HG02588 (cell line): ENCODE measurements at regions not wholly inside any gene's neighbourhood (a gene's known extent, or its start where the extent isn't known, plus 50 kb on each side); places are given as distances from the start of the nearest gene placed in this dataset.
A peak's percentile ranks its signal among the peaks of the same experiment; 100 is the strongest.

Source experiments
- ATAC-seq: cut with Tn5 transposase; IDR thresholded peaks from one replicate; pipeline ENCODE4 v1.9.1; 2021; ENCODE audit warnings: mild to moderate bottlenecking, moderate library complexity; ENCODE audit not compliant: unreplicated experiment

DNA sequence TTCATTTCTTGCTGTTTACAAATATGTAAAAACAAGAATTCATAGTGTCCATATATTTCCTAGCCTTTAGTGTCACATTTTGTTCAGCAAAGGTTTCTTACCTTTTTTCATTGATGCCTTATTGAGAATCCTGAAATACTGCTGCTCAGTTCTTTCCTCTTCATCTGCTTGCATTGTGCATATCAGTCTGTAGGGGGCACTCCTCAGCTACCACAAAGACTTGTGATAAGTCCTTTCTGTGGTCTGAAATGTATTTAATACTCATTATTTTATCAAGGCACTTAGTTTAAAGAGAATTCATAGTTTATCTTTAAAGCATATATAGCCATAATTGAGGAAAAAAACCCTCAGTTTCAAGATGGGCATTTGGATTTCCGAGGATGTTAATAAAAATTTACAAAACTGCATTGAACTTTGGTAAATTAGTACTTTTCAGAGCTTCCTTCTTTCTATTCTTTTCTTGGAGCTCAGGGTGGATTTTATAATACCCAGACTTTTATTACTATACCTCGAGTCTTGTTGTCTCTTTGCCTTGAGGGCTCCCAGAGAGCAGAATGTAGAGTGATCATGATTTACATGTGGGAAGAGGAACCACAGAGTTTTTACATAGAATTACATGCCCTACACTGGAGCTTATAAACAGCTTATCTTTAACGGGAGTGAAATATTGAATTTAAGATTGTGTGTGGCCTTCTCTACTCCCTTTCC lies 570.1 kb downstream of the PLCL1 start:
- no peak for ATAC-seq

DNA sequence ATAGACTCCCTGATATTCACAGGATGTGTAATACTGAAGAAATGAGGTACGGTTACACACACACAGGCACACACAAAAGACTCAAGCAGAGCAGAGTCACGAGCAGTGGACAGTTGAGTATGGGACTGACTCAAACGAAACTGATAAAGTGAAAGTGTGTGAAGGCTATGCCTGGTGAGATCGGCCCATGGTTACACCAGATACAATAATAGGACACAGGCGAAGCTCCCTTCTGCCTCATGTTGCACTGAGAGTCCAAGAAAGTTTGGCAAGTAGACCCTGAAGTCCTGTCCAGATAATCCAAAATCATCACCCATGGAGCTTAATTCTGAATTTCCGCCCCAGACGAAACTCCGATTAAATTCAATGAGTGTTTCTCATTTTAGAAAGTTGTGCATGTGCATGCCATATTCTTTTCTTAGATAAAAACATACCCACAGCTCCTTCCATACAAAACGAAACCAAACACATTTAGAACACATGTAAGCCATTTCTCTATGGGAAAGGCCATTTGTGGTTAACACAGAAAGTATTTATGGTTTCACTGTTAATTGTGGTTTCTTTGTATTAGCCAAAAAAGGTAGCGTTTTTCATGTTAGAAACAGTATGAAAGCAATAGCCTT lies 567.6 kb downstream of the PLCL1 start:
- peak; percentile 92 for ATAC-seq

DNA sequence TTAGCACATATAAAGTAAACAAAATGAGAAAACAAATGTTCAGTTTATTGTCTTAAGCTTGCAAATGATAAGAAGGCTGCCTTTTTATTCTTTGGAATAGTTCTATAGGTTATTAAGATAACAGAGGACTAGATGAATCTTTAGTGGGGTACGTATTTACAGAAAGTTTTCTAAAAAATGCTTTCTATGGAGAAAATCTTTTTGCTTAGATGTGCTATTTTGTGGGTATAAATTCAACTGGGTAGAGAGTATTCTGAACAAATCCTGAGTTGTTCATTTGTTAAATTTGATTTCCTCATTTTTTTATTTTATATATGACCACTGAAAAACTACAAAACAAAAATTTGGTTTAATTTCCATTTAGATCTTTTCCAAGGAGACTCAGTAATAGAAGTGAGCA lies 566.9 kb downstream of the PLCL1 start:
- ATAC-seq, result no peak

DNA sequence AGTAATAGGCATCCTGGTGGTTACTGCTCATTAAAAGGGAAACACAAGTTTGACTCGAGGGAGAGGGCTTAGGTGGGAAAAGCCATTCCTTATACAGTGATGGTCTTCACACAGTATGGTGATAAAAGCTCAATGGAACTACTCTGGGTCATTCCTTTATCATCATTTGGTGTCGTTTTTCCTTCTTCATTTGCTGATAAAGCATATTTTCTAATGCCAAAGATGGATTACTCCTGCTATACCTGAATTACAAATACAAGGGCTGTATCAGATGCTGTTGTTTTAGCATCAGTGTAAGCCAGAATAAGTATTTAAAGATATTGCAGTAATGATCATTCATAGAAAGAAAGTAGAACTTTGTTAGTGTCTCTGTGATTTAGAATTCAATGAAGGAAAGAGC lies 563.7 kb downstream of the PLCL1 start:
- no peak for ATAC-seq

DNA sequence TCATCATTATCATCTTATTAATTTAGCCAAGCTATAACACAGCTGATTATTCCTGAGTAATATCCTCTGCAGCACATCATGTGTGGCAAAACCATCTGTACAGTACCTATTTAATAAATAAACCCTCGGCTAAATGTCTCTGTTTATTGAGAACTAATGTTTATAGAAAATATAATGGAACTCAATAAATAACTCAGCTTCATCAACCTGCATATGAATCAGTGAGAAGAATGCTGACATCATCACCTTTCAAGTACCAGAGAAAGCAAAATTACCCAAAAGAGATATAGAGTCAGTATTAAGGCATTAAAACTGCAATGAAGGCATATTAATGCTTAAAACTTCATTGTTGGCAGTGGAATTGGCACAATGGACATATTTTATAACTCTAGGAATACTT lies 558.3 kb downstream of the PLCL1 start:
- no peak for ATAC-seq

DNA sequence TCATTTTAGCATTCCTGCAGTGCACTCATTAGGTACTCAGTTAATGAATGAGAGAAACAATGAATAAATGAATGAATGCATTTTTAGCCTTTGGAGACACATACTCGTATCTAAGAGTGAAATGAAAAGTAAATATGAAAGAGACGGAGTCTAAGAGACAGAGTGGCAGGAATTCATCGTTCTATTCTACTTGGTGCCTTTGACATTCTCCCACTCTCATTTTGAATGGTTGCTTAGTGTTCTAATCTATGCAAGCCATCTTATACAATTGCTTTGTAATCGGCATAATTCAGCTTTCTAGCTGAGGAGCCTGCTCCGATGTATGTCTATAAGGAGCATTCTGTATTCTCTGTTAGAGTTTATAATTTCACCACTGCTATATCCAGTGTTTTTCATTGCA lies 554.9 kb downstream of the PLCL1 start:
- no peak for ATAC-seq

DNA sequence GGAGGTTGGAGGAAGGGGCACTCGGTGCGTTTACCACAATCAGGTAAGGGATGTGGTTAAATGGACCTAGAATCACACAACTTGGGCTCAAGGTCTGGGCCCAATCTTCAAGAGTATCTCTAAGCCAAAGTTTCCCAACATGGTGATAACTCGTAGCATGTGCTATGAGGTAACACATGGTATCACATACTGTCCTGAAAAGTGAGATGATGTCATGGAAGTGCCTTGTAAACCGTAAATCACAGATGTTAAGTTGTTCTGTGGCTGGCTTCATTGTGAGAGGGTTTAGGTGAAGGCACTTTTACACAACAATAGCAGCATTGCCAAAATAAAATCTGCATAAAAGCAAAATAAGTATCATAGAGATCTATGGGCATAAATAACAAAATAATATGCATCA lies 551.8 kb downstream of the PLCL1 start:
- ATAC-seq, result no peak

DNA sequence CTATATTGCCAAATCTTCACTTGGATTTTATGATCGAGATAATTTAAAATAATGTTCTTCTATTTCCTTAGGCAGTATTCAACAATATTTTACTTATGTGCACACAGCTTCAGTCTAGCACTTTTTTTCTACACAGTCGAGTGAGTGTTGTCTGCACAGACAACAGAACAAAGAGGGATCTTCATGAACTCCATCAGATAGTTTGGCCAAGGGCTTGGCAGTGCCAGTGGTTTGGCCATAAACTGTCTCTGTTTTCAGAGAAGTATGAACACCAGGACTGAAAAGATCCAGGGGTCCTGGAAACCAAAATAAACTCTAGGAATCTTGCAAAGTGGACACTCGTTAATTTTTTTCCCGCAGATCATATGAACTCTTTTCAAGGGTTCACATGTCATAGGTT lies 547.3 kb downstream of the PLCL1 start:
- no peak for ATAC-seq

DNA sequence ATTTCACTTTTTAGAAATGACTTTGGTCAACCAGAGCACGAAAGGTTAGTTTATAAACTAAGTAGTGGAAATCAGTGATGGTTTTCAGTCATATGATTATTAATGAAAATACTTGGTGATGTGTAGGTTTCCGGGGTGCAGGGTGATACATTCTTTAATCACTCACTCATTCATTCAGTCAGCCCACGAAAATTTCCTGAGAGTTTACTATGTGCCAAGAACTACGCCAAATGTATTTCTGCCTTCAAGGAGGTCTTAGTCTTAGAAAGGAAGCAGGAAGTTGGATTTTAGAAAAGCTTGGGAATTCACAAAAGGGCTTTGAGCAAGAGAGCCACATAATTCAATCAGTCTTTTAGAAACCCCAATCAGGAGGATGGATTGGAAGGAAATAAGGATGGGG lies 543.6 kb downstream of the PLCL1 start:
- ATAC-seq, result no peak

DNA sequence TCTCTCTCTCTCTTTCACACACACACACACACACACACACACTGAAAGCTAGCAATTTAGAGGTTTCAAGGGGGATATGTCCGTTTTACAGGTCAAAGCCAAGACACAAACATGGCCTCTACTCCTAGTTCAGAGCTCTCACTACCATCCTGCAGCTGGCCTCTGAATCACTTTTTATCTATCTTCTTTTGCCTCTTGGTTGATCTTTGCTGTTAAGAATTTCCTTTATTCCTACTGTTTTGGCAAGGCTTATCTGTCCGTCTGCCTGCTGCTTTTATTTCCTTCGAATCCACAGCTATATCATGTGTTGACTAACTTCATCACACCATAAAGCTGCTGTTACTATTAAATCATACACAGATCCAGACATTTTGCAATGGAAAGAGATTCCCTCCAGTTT lies 543.0 kb downstream of the PLCL1 start:
- no peak for ATAC-seq

DNA sequence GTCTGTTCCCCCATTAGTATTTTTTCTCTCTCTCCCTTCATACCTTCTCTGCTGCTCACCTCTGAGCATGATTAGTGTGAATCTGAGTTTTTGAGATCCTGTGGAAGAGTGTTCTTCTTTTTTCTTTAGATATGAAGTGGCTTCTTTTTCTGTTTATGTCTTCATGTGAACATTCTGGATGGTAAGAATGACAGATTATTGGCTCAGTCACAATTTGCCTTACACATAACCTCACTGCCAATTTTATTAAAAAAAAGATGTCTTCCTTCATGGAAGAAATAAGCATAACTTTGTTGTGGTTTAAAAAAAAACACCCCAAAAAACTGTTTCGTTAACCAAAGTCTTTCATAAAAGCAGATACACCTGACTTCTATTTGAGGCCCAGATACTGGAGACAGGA lies 539.1 kb downstream of the PLCL1 start:
- ATAC-seq, result no peak

DNA sequence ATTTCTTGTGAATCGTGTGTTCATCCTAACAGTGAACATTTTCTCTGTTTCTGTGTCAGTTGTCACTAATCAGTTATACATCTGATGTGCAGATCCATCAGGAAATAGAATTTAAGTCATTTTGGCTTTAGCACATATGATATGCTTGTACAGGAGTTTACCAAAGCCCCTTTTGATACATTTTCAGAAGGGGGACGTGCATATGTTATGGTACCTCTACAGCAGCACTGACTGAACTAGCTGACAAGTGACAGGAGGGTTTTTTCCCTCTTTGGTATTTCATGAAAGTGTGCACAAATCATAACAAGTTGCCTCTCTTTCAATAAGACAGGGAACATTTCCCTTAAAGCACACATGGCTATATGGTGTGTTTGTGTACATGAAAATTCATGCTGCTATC lies 536.5 kb downstream of the PLCL1 start:
- ATAC-seq, result no peak

DNA sequence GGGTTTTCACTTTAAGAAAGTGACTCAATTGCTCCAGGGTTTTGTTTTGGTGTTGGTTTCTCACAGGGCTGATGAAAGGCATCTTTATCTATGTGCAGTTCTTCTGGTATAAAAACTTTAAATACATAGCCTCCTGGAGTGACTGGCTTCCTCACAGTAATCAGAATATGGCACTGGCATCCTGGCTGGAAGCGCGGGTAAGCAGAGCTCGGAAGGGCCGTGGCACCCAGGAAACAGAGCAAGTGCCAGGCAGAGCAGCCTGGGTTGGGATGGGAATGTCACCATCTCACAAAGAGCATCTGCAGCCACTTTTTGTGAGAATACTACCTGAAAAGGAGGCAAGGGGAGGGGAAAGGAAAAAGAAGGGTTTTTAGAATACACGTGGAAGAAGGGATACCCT lies 534.7 kb downstream of the PLCL1 start:
- no peak for ATAC-seq

DNA sequence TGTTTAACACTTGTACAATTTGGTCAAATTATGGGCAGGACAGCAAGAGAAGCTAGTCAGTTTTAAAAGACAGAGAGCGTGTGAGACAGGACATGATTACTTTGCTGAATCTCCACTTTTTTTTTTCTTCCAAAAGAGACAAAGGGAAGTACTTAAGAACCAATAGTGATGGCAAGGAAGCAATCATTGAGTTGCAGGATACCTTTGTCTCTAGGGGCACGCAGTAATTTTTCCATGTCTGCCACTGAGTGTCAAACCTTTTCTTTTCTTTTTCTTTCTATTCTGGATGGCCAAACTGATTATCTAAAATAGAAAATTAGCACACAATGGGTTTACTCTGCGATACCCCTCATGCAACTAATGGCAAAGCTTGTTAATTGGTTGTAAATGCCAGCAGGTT lies 533.0 kb downstream of the PLCL1 start:
- no peak for ATAC-seq

DNA sequence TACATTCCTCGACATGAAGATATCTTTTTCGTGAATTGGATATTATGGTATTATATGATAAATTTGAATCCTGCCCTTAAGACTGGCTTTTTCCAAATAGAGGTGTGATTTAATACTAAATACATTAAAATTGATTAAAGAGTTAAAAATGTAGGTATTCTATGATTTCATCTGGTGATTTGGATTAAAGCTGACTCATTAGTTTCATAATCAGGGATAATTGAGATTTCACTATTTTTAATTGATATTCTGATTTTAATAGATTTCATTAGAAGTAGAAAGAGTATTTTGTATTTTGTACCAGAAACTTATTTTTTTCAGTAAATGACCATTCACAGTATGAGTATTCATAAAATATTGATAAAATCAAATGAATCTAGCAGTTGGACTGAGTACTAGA lies 524.1 kb downstream of the PLCL1 start:
- ATAC-seq, result no peak

DNA sequence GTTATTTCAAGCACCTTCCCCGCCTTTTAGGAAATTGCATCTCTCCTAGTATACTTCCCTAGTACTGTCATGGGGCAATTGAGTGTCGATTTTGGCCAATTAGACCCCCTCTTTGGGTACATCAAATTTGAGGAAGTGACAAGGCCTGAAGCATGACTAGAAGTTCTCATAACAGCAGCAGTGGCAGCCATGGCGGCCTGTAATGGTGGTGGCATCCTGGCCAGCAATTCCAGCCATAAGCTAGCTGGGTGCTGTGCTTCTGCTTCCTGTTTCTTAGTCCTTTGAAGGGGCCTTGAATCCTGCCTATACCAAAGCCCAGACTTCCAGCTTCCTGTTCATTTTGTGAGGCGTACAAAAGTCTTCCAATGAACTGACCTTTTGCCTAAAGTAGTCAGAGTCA lies 523.1 kb downstream of the PLCL1 start:
- no peak for ATAC-seq

DNA sequence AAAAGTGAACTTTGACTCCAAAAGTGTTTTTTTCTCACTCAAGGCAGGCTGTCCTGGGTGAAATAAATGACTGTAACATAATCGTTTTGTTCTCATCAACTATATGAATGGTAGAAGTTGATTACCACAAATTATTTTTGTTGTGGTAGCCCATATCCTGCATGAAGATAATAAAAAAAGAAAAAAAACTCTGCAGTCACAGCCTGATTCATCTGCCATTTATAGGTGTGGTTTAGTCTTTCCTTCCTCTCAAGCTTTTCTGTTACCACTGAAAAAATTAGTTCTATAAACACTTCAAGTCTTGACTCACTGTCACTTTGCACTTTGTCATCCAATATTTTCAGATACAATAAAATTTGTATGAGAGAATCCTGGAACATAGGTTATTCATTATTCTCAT lies 522.0 kb downstream of the PLCL1 start:
- no peak for ATAC-seq

DNA sequence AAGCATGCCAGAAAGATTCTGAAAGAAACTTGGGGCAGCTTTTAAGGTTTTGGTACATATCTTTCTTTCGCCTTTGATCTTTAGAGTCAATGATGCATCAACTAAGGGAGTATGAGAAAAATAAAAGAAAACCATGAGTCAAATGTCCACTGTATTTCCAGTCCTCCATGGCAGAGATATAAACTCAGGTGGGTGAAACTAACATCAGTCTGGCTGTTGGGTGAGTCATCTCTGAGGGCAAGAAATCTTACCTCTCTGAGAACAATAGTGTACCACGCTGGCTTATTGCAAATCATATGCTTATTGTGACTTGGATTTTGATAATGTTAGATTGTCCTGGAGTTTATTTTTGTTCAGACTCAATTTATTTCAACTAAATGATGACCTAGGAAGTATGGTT lies 521.0 kb downstream of the PLCL1 start:
- ATAC-seq, result no peak

DNA sequence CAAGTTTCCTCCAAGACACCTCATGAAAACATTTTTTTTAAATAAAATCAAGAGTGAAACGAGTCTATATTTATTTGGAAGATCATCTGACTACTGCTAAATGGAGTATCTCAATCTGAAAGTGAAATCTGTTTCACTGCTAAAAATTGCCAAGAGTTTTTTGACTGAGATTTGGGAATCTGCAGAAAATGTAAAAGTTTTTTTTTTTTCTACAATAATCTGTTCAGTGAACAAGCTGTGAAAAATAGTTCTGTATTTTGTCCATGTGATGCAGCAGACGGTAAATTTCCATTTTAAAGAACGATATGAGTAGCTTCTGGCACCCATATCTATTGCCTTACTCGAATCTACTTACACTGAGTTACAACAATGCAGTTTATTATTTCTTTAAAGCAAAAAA lies 519.7 kb downstream of the PLCL1 start:
- ATAC-seq, result no peak

DNA sequence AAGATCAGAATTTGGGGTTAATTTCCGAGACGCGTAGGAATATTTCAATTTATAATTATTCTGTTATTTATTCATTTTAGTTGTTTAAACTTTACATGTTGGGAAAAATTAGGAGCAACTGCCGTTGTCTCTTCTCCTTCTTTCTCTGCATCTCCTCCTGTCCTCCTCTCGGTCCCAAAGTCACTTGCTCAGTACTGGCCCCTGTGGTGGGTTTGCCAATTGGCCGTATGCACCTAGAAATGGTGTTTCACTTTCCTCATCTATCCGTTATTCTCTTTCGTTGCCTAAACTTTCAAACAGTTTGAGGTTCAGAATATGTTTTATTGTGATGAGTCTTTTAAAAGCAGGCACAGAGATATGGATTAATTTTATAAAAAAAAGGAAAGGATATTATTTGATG lies 517.9 kb downstream of the PLCL1 start:
- no peak for ATAC-seq

DNA sequence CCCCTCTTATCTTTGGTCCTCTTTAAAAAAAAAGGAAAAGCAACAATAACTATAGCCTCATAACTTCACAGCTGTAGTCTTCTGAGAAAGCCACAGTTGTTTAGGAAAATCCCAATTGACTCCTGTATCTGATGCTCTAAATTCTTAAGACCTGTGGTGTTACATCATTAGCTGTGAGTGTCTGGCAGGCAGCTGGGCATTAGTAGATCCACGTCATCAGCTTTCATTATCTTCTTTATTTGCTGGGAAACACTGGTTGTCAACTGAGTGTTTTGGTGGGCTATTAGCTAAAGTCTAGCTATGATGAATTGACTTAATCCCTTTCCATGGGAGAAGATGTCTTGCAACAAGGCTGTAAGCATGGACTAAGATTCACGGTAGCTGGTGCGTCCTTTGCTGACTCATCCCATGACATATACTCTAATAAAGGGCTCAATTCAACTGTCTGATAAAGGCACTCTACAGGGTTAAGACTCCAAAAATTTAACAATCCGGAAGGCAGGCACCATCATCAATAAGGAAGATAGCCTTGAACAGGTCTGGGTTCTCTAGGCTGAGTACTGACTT lies 517.2 kb downstream of the PLCL1 start:
- no peak for ATAC-seq

DNA sequence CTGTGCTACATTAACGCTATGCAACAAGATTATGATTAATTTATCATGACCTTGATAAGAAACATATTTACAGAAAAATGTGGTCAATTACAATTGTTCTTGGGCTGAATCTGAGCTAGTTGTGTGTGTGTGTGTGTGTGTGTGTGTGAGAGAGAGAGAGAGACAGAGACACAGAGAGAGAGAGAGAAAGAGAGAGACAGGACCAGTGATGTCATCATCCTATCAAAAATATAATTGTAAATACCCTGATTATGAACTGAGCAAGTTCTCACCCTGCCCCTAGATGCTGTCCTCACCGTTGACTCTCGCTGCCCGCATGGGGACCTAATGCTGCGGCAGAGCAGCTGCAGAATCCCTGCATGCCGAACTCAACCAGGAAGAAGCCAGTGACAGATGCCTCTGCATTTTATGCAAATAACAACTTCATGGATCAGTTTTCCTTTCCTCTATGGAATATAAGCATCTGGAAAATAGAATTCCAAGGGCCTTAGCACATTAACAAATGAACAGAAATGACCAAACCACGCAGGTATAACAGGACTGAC lies 512.5 kb downstream of the PLCL1 start:
- ATAC-seq, result no peak
